Hematopoietic multipotent progenitor cell treated with erythropoietin and hydrocortisone succinate and interleukin-3 and kit ligand, for 15 days (in vitro differentiated cells): ENCODE measurements at regions not wholly inside any gene's neighbourhood (a gene's known extent, or its start where the extent isn't known, plus 50 kb on each side); places are given as distances from the start of the nearest gene placed in this dataset.
A peak's percentile ranks its signal among the peaks of the same experiment; 100 is the strongest.

Experiments
- DNase-seq: peaks from one replicate; pipeline ENCODE4 v3.0.0-alpha.2; 2015; ENCODE audit warnings: low spot score

DNA sequence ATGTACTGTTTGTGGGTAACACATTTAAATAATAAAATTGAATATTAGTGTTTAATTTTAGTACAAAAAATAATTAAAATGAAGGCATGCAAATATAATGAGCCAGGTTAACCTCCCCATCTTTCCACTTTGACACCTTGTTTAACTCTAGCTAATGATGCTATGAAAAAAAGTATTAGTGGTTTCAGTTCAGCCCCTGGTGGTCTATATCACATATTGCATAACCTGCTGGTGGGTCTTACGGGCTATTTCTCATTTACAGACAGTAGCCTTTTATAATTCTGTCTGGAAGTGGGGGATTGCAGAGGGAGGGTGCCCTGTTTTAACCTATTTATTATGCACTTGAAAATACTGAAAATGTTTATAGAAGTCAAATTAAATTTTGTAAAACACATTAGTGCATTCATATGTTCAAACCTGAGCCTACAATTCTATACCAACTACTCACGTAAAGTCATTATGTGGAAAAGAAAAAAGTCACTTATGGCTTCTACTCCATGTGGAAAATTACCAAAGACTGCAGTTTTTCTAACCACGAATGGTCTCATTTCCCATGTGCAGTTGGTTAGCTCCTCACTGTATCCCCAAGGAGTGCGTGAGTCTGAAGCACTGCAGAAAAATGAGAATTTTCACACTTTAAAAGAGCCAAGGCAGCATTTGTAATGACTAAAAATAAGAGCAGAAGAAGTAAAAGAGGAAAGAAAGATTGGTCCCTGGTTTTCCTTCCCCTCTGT is 381.0 kb downstream of the MTX2 start:
- no peak for DNase-seq

DNA sequence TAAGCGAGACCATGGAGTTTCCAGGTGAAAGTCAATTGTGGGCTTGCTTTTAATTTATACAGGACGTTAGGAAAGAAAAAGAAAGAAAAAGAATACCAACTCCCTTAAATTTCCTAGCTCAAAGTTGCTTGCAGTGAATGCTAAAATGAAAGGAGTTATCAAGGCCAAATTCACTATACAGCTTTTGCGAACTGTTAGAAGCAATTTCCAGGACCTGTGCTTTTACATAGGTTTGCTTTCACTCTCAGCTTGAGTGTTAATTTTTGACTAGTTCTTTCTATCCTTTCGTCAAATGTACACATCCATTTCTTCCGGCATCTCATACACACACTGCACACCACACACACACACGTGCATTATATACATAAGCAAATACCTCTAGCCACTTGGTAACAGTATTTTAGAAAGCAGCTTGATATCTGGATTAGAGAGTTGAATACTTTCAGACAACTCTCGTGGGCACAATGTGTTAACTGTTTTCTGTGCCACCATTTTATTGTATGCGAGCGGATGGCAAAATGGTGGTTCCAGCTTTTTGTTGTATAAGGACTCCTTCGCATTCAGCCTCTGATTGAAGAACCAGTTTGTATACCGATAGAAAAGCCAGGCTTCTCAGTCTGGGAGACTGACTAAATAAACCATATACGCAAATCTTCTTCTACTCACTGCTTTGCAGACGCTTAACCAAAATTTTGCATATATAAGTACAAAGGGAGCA is 381.8 kb downstream of the MTX2 start:
- DNase-seq = no peak

DNA sequence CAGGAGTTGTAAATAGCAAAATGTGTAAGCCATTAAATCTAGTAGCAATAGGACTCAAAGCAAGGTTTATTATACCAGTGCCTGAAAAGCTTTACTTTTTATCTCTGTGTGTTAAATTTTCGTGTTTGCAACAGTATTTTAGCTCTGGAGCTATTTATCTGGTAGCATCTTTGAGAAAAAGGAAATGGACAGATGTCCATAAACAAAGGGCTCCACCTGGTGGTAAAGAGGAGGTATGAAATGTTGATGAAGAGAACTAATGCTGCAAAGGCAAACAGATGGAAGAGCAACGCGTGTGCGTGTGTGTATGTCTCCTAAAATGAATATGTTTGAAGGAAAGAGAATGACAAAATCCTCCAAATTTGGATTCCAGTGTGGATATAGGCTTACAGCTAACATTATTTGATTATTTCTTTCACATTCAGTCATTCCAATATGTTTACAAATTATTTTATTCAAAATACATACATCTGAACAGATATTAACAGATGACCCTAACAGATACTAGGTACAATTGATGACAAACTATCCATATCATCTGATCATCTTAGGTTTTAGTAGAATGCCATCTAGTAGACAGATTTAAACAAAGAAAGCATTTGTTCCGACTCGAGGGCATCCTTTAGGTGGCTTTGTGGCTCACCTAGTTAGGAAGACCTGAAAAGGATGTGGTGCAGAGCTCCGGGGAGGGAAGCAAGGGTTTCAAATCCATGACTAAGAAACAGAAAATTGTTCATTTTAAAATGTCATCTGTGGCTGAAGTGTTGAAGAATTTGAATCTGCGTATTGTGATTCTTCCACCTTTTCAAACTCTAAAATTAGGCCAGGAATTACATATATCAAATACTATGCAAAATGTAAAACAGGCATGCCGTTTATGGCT is 383.3 kb downstream of the MTX2 start:
- peak; percentile 40 for DNase-seq

GRCh38 chr2:176653479-176654443 is 384.5 kb downstream of the MTX2 start:
- DNase-seq = no peak

DNA sequence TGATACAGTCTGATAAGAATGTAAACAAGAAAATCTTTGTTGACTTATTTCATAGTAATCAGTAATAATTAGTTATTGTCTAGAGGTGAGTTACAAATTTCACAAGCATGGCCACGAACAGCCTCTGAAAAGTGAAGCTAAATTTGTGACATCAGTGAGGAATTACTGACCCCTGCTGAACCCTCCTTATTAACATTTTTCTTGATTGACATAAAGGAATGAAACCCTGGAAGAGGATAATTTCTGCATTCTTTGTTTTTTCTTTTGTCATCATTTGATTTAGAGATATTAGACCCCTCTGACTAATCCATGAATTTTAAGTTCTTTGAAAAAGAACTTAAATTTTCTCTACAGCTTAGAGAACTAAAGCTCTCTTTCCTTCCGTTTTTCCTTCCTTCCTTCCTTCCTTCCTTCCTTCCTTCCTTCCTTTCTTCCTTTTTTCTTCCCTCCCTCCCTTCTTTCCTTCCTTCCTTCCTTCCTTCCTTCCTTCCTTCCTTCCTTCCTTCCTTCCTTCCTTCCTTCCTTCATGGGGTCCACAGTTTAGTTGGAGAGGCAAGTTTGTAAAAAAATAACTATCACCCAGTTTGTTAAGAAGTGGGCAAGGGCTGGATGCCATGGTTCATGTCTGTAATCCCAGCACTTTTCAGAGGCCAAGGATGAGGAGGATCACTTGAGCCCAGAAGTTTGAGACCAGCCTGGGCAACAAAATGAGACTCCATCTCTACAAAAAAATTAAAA is 387.0 kb downstream of the MTX2 start:
- DNase-seq = no peak

- DNase-seq = no peak
Observed at GRCh38 chr2:176656776-176657140, 387.5 kb downstream of the MTX2 start.

- no peak for DNase-seq
Observed at GRCh38 chr2:176657393-176657792, 388.2 kb downstream of the MTX2 start.

- no peak for DNase-seq
Observed at GRCh38 chr2:176658708-176659107, 389.5 kb downstream of the MTX2 start.

GRCh38 chr2:176662753-176663152 is 393.5 kb downstream of the MTX2 start:
- DNase-seq = no peak

DNA sequence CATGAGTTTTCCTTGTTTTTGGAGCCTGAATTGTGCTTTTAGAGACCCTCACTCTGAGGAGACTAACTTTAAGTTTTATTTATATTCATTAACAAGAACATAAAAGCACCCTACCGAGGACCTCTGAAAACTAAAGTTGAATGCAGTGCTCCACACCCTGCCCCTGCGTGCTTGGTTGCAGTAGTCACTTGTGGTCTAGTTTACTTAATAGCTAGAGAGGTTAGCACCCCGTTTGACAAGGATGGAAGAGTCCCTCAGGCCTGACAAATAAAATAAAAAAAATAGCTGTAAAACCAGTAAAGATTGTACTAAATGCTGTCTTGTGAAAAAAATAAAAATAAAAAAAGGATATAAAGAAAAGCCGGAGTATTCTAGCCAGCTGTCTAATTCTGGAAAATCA is 395.2 kb downstream of the MTX2 start:
- DNase-seq = no peak

- DNase-seq = no peak
Observed at GRCh38 chr2:176665086-176665485, 395.8 kb downstream of the MTX2 start.

- no peak for DNase-seq
Observed at GRCh38 chr2:176668912-176669311, 399.7 kb downstream of the MTX2 start.

DNA sequence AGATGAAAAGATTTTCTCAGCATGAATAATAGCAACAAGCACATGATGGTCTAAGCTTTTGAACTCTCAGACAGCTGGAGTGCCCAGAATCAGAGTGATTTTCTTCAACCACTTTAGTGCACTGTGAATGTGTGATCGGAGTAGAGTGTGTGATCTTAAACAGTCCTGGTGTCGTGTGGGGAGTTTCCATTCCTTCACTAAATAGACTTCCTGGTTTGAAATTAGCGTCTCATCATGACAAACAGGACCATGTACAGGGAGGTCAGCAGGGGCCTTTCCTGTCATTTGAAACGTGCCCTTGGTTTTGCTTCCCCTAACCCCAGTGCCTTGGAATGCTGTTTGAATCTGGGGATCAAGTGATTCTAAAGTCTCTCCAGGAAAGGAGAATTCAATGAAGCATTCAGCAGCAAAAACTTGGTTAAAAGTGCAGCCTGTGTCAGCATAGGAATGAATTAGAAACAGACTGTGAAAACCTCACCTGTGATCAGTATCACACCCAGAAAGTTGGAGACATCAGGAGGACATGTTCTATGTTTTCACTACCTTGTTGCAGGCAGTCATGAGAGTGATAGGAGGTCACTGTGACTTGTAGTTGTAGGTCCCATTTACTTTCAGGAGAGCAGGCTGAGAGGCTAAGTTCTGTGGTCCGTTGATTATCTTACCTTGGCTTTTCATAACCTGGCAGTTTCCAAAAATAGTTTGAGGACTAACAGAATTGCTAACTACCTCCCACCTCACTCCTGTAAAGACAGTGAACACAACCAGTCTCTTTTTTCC is 400.3 kb downstream of the MTX2 start:
- DNase-seq = no peak

DNA sequence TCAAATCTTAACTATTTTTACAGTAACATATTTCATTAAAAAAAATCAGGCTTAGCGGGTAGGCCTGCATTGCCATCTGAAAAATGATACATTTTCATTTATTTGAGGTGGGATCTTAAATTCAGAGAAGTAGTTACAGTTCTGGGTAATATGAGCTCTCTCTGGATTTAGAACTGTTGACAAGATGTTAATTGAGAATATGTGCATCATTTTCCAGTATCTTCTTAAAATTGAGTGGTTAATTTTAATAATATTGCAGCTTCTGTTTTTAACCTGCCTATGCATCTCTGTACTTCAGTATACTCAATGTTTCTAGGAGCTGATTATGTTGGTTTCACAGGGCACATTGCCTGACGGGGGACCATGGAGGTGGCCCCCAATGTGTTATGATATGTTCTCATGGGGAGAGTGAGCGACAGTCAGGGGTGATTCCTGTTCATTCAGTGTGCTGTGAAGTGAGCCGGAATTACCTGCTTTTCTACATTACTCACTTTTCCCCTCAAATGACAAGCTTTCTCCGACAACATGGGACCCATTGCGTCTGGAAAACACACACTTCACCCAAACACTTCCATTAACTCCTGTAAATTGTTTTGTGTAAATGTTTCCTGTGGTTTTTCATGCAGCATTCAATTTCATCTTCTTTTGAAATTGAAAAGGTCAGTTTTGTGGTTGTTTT is 406.2 kb downstream of the MTX2 start:
- no peak for DNase-seq

DNA sequence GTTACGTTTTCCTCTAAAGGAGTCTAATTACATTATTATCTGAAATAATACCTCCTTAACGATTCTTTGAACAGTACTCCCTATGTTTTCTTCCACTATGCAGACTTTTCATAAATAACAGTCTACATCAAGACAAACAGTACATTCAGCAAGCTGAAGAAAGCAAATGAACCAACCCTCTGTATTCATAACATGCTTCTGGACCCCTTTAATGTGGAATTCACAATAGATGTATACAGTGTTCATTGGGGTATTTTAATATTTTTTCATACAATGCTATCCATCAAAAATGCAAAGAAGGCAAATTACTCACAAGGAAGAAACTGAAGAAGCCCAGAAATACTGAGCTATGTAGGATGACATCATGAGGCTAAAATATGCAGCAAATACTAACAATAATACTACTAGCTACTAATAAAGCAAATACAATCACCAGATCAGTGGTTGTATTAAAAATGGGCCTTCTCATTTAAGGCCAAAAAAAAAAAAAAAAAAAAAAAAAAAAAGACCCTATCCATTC is 408.6 kb downstream of the MTX2 start:
- no peak for DNase-seq

DNA sequence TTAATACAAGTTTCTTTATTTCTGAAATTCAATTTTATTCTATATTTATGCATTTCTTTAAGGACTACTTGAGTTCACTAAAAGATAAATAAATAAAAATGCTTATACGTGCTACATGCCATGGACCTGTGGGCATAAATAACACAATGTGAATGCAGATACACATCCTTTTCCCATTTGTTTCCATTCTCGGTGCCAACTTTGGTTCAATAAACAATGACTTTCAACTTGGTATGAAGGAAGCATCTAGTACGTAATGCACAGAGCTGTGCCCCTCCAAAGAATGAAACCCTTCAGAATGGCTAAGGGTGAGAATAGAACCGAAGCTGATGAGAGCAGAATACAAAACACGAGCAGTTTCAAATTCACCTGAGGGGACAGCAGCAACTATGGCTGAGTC is 409.3 kb downstream of the MTX2 start:
- DNase-seq = no peak

GRCh38 chr2:176679061-176679669 is 409.9 kb downstream of the MTX2 start:
- DNase-seq = no peak

- DNase-seq = no peak
Observed at GRCh38 chr2:176680916-176681516, 411.8 kb downstream of the MTX2 start.
